ENCODE measurements at regions not wholly inside any gene's neighbourhood (a gene's known extent, or its start where the extent isn't known, plus 50 kb on each side); places are given as distances from the start of the nearest gene placed in this dataset.

DNA sequence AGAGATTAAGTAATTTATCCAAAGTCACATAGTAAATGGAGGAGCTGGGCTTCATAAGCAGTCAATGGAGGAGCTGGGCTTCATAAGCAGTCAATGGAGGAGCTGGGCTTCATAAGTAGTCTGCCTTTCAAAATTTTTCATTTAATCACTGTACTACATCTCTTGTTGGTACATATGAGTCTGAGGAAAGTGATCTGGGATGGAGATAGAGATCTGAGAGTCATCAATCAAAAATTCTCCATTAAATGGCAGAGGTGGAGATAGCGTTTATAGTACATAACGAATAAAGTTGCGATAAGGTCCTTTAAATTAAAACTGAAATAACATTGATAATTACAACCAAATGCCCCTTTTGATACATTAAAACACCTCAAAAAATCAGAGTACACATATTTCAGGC, 189.3 kb downstream of the KLF5 start:
- no peak for ATAC-seq
- TF ChIP-seq OSR1 (CRISPR knock-in tag; IDR thresholded peaks at IDR 0.05): no peak
- TF ChIP-seq RARB (CRISPR knock-in tag; IDR thresholded peaks at IDR 0.05): no peak
- no peak for TF ChIP-seq CSDC2 (CRISPR knock-in tag; IDR thresholded peaks at IDR 0.05)
- no peak for TF ChIP-seq ZFP3 (CRISPR knock-in tag; IDR thresholded peaks at IDR 0.05)
- TF ChIP-seq CSRNP3 (CRISPR knock-in tag; IDR thresholded peaks at IDR 0.05): no peak
- no peak for TF ChIP-seq BACH2 (CRISPR knock-in tag; IDR thresholded peaks at IDR 0.05; ENCODE audit: borderline replicate concordance)
- no peak for TF ChIP-seq ZC3H10 (CRISPR knock-in tag; IDR thresholded peaks at IDR 0.05)
- TF ChIP-seq ZNF565 (CRISPR knock-in tag; conservative IDR thresholded peaks at IDR 0.05; ENCODE audit: low read depth): no peak
- no peak for TF ChIP-seq TOX (CRISPR knock-in tag; IDR thresholded peaks at IDR 0.05; ENCODE audit: borderline replicate concordance)
- TF ChIP-seq ZNF8 (CRISPR knock-in tag; IDR thresholded peaks at IDR 0.05): no peak
- TF ChIP-seq ARNTL (CRISPR knock-in tag; IDR thresholded peaks at IDR 0.05; ENCODE audit: borderline replicate concordance, low read depth): no peak
- no peak for TF ChIP-seq GLIS3 (CRISPR knock-in tag; IDR thresholded peaks at IDR 0.05)
- TF ChIP-seq, protein P1, sequence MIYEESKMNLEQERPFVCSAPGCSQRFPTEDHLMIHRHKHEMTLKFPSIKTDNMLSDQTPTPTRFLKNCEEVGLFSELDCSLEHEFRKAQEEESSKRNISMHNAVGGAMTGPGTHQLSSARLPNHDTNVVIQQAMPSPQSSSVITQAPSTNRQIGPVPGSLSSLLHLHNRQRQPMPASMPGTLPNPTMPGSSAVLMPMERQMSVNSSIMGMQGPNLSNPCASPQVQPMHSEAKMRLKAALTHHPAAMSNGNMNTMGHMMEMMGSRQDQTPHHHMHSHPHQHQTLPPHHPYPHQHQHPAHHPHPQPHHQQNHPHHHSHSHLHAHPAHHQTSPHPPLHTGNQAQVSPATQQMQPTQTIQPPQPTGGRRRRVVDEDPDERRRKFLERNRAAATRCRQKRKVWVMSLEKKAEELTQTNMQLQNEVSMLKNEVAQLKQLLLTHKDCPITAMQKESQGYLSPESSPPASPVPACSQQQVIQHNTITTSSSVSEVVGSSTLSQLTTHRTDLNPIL (CRISPR knock-in tag; IDR thresholded peaks at IDR 0.05; ENCODE audit: low read depth): no peak

DNA sequence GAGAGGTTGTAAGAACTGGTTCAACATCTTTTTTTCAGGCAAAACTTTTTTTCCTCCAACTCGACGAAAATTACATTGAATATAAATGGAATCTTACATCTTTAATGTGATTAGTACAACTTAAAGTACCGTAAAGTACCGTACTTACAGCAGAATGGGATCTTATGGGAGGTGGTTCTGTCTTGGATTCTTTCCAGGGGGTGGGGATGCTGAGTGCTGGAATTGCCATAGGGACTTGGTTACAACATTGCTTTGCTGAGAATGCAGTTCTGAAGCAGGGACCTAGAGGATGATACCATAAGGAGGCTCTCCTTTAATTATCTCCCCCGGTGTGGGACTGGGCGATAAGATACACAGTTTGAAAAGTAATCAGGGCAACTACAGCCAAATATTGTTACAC, 186.4 kb downstream of the KLF5 start:
- ATAC-seq: no peak
- TF ChIP-seq, protein P1 (CRISPR knock-in tag; IDR thresholded peaks at IDR 0.05; ENCODE audit: low read depth): no peak
- TF ChIP-seq CSRNP3 (CRISPR knock-in tag; IDR thresholded peaks at IDR 0.05): no peak
- TF ChIP-seq ZC3H10 (CRISPR knock-in tag; IDR thresholded peaks at IDR 0.05): no peak
- TF ChIP-seq, protein P2, sequence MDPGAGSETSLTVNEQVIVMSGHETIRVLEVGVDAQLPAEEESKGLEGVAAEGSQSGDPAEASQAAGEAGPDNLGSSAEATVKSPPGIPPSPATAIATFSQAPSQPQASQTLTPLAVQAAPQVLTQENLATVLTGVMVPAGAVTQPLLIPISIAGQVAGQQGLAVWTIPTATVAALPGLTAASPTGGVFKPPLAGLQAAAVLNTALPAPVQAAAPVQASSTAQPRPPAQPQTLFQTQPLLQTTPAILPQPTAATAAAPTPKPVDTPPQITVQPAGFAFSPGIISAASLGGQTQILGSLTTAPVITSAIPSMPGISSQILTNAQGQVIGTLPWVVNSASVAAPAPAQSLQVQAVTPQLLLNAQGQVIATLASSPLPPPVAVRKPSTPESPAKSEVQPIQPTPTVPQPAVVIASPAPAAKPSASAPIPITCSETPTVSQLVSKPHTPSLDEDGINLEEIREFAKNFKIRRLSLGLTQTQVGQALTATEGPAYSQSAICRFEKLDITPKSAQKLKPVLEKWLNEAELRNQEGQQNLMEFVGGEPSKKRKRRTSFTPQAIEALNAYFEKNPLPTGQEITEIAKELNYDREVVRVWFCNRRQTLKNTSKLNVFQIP (CRISPR knock-in tag; IDR thresholded peaks at IDR 0.05; ENCODE audit: borderline replicate concordance, low read depth): no peak
- TF ChIP-seq ZFP30 (CRISPR knock-in tag; IDR thresholded peaks at IDR 0.05): no peak

DNA sequence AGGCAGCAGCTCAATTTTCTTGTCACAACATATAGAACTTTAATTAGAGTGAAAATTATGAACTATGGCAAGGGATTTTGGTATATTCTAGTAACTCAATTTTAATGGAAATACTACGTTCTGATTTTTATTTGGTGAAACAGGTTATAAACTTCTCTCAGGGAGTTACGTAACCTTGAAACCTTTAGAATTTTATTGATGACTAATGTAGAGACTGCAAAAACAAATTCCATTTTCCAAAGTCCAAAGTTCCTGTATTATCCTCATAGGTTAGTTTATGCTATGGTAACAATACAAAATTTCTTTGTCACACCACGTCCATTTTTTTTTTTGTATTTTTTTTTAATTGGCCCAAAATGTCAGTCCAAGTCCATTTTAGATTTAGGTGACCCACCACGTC, 185.7 kb downstream of the KLF5 start:
- ATAC-seq: no peak
- TF ChIP-seq BACH2 (CRISPR knock-in tag; IDR thresholded peaks at IDR 0.05; ENCODE audit: borderline replicate concordance) (no peak), ZNF8 (CRISPR knock-in tag; IDR thresholded peaks at IDR 0.05) (no peak), TOX (CRISPR knock-in tag; IDR thresholded peaks at IDR 0.05; ENCODE audit: borderline replicate concordance) (no peak), ARNTL (CRISPR knock-in tag; IDR thresholded peaks at IDR 0.05; ENCODE audit: borderline replicate concordance, low read depth) (no peak), OSR1 (CRISPR knock-in tag; IDR thresholded peaks at IDR 0.05) (no peak), TCF4 (CRISPR knock-in tag; IDR thresholded peaks at IDR 0.05; ENCODE audit: borderline replicate concordance) (no peak), ZFP30 (CRISPR knock-in tag; IDR thresholded peaks at IDR 0.05) (no peak), ZNF70 (CRISPR knock-in tag; IDR thresholded peaks at IDR 0.05) (no peak), CSDC2 (CRISPR knock-in tag; IDR thresholded peaks at IDR 0.05) (no peak), GLIS3 (CRISPR knock-in tag; IDR thresholded peaks at IDR 0.05) (no peak), ZFP3 (CRISPR knock-in tag; IDR thresholded peaks at IDR 0.05) (no peak), RARB (CRISPR knock-in tag; IDR thresholded peaks at IDR 0.05) (no peak)
- TF ChIP-seq, protein P2 (CRISPR knock-in tag; IDR thresholded peaks at IDR 0.05; ENCODE audit: borderline replicate concordance, low read depth): no peak
- TF ChIP-seq, protein P1 (CRISPR knock-in tag; IDR thresholded peaks at IDR 0.05; ENCODE audit: low read depth): no peak
